GM12865 (cell line): ENCODE measurements at regions not wholly inside any gene's neighbourhood (a gene's known extent, or its start where the extent isn't known, plus 50 kb on each side); places are given as distances from the start of the nearest gene placed in this dataset.

ENCODE experiments used
- DNase-seq: peaks from one replicate; pipeline ENCODE4 v3.0.0; 2010; ENCODE audit warnings: low read depth
- H3K4me3 ChIP-seq: 2 replicates; pipeline ENCODE4 v1.5.1; 2011; ENCODE audit warnings: mild to moderate bottlenecking, low read depth, low read length, control low read depth
- CTCF ChIP-seq: IDR thresholded peaks from 2 replicates; pipeline ENCODE4 v1.5.1; 2011; ENCODE audit warnings: low read length, control low read depth, low read depth, inconsistent platforms; ENCODE audit not compliant: insufficient read depth; ENCODE audit errors: missing control alignments

DNA sequence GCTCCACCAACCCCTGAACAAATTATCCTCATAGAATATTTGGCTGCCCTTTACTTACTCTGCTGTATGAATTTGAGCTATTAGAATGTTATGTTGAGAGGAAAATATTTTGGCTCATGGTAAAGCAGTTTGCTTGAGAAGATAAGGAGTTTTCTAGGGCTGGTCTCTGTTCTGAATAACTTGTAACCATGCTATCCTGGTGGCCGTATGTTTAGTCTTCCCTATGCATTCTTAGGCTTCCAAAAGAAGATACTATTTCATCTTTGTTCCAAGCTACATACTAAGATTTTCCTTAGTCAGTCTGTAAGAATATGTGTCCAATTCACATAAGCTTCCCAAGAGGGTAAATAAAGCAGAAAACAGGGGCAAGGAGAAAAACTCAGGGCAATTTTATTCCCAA is 1105.1 kb upstream of the PIK3C3 start:
- no peak overlapping the region for H3K4me3 ChIP-seq
- no peak for DNase-seq
- no peak for TF ChIP-seq CTCF

- TF ChIP-seq CTCF: no peak
- no peak for DNase-seq
- H3K4me3 ChIP-seq: no peak overlapping the region
Observed at GRCh38 chr18:40841467-40841866, 1113.6 kb upstream of the PIK3C3 start.

DNA sequence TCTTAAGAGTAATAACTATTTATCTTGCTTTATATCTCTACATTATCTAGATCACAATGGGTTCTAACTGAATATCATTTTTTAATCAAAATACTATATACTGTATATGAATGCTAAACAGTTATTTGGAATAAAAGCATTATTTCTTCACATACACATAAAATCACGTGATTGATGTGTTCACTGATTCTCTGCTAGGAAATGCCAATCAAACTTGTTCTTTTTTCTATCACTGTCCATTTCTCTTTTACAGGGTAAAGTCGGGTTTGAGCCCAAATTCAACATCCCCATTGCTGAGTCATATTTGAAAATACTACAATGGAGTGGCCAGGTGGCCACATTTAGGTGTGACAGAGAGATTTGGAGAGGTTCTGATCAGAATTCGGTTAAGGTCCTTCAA is 1114.0 kb upstream of the PIK3C3 start:
- H3K4me3 ChIP-seq: no peak overlapping the region
- no peak for TF ChIP-seq CTCF
- no peak for DNase-seq

GRCh38 chr18:40832362-40832761 is 1122.7 kb upstream of the PIK3C3 start:
- DNase-seq: no peak
- H3K4me3 ChIP-seq: no peak overlapping the region
- TF ChIP-seq CTCF: no peak

GRCh38 chr18:40824291-40824690 is 1130.7 kb upstream of the PIK3C3 start:
- no peak for TF ChIP-seq CTCF
- no peak for DNase-seq
- H3K4me3 ChIP-seq: no peak overlapping the region

GRCh38 chr18:40821596-40822243 is 1133.3 kb upstream of the PIK3C3 start:
- TF ChIP-seq CTCF: no peak
- H3K4me3 ChIP-seq: no peak overlapping the region
- DNase-seq: no peak

- H3K4me3 ChIP-seq: no peak overlapping the region
- DNase-seq: no peak
Observed at GRCh38 chr18:40812981-40813515, 1142.0 kb upstream of the PIK3C3 start.

More at GRCh38 chr18:40812981-40813515, 1142.0 kb upstream of the PIK3C3 start:
- no peak for TF ChIP-seq CTCF
